Epithelial cell of proximal tubule (primary cell): ENCODE measurements at regions not wholly inside any gene's neighbourhood (a gene's known extent, or its start where the extent isn't known, plus 50 kb on each side); places are given as distances from the start of the nearest gene placed in this dataset.

ENCODE experiments used
- DNase-seq: peaks from one replicate; pipeline ENCODE4 v3.0.0-alpha.2; 2011; ENCODE audit warnings: low read depth
- H3K4me3 ChIP-seq: 2 replicates; pipeline ENCODE4 v1.5.1; 2011; ENCODE audit warnings: low read depth, mild to moderate bottlenecking, low read length
- CTCF ChIP-seq: conservative IDR thresholded peaks from 2 replicates; pipeline ENCODE4 v1.5.1; 2012; ENCODE audit warnings: low read depth, mild to moderate bottlenecking, low read length

- H3K4me3 ChIP-seq = no peak overlapping the region
- DNase-seq = no peak
- TF ChIP-seq CTCF = no peak
Measured at GRCh38 chr15:56868170-56868569, 50.3 kb upstream of the TCF12 start.

GRCh38 chr15:56866803-56867202 is 51.6 kb upstream of the TCF12 start:
- no peak for TF ChIP-seq CTCF

GRCh38 chr15:56857828-56858227 is 60.6 kb upstream of the TCF12 start:
- no peak overlapping the region for H3K4me3 ChIP-seq
- no peak for TF ChIP-seq CTCF
- DNase-seq = no peak

More at GRCh38 chr15:56866803-56867202, 51.6 kb upstream of the TCF12 start:
- no peak for DNase-seq
- H3K4me3 ChIP-seq = no peak overlapping the region

GRCh38 chr15:56856934-56857333 is 61.5 kb upstream of the TCF12 start:
- H3K4me3 ChIP-seq = no peak overlapping the region
- no peak for DNase-seq
- TF ChIP-seq CTCF = no peak

GRCh38 chr15:56844892-56845291 is 73.6 kb upstream of the TCF12 start:
- no peak for DNase-seq
- TF ChIP-seq CTCF = no peak
- no peak overlapping the region for H3K4me3 ChIP-seq

GRCh38 chr15:56844471-56844870 is 74.0 kb upstream of the TCF12 start:
- no peak for TF ChIP-seq CTCF
- H3K4me3 ChIP-seq = no peak overlapping the region
- DNase-seq = no peak

GRCh38 chr15:56839641-56840040 is 78.8 kb upstream of the TCF12 start:
- DNase-seq = no peak
- no peak for TF ChIP-seq CTCF
- H3K4me3 ChIP-seq = no peak overlapping the region
